SU-DHL-6 (cell line): ENCODE measurements at regions not wholly inside any gene's neighbourhood (a gene's known extent, or its start where the extent isn't known, plus 50 kb on each side); places are given as distances from the start of the nearest gene placed in this dataset.

Experiments
- H2AFZ ChIP-seq: fragments of 200-600 bp; sonication (generic); 2 replicates; pipeline ENCODE4 v1.6.1; 2014; ENCODE audit warnings: low read depth, mild to moderate bottlenecking, moderate library complexity, mixed read lengths, antibody characterized with exemption, low read length; ENCODE audit not compliant: severe bottlenecking
- H3F3A ChIP-seq: fragments of 200-600 bp; shearing (Covaris generic); 2 replicates; pipeline ENCODE4 v1.6.0; 2016; ENCODE audit warnings: antibody characterized with exemption, mild to moderate bottlenecking; ENCODE audit not compliant: insufficient read depth
- H3K27ac ChIP-seq: fragments of 200-600 bp; sonication (generic); 2 replicates; pipeline ENCODE4 v1.5.1; 2016; ENCODE audit warnings: low read depth, mild to moderate bottlenecking, low read length, moderate library complexity, mixed read lengths
- H3K27me3 ChIP-seq: fragments of 200-600 bp; sonication (generic), shearing (Covaris generic); 2 replicates; pipeline ENCODE4 v1.6.0; 2014; ENCODE audit warnings: mild to moderate bottlenecking, low read length
- H3K36me3 ChIP-seq: fragments of 200-600 bp; sonication (generic); 2 replicates; pipeline ENCODE4 v1.6.1; 2014; ENCODE audit warnings: mild to moderate bottlenecking, low read length, mixed read lengths
- H3K4me2 ChIP-seq: fragments of 300-600, 200-600 bp; shearing (Covaris generic), sonication (generic); 2 replicates; pipeline ENCODE4 v1.6.0; 2014; ENCODE audit warnings: low read length, low read depth, mild to moderate bottlenecking; ENCODE audit not compliant: poor library complexity, severe bottlenecking
- H3K4me3 ChIP-seq: fragments of 200-600 bp; sonication (generic); 2 replicates; pipeline ENCODE4 v1.5.1; 2014; ENCODE audit warnings: antibody characterized with exemption, low read length, mild to moderate bottlenecking, mixed read lengths; ENCODE audit not compliant: insufficient read depth, poor library complexity, severe bottlenecking
- H3K79me2 ChIP-seq: fragments of 200-600 bp; sonication (generic); 2 replicates; pipeline ENCODE4 v1.6.1; 2014; ENCODE audit warnings: mild to moderate bottlenecking, low read length, moderate library complexity; ENCODE audit not compliant: insufficient read depth
- H3K9ac ChIP-seq: fragments of 200-600 bp; sonication (generic); 2 replicates; pipeline ENCODE4 v1.7.0; 2014; ENCODE audit warnings: mild to moderate bottlenecking, low read length
- H3K9me2 ChIP-seq: fragments of 200-600 bp; sonication (generic); replicated peaks from 2 replicates; pipeline ENCODE4 v1.6.1; 2014; ENCODE audit warnings: low read length; ENCODE audit not compliant: insufficient read depth
- H3K9me3 ChIP-seq: fragments of 200-600 bp; sonication (generic); 2 replicates; pipeline ENCODE4 v1.6.1; 2014; ENCODE audit warnings: low read length, mixed read lengths; ENCODE audit not compliant: insufficient read depth
- H4K20me1 ChIP-seq: fragments of 200-600 bp; sonication (generic); 2 replicates; pipeline ENCODE4 v1.6.1; 2014; ENCODE audit warnings: low read depth, mild to moderate bottlenecking, antibody characterized with exemption, low read length, moderate library complexity, mixed read lengths
- EZH2phosphoT487 ChIP-seq: fragments of 200-600 bp; sonication (generic), shearing (Covaris generic); conservative IDR thresholded peaks from 2 replicates; pipeline ENCODE4 v1.6.1; 2018; ENCODE audit warnings: mild to moderate bottlenecking, antibody characterized with exemption, low read length, moderate library complexity, mixed read lengths
- TF ChIP-seq, protein P1 (sequence below): fragments of 200-600 bp; sonication (generic); IDR thresholded peaks from one replicate; pipeline ENCODE4 v1.5.1; 2017; ENCODE audit warnings: antibody characterized with exemption, mild to moderate bottlenecking, low read length, moderate library complexity; ENCODE audit not compliant: insufficient read depth, poor library complexity, severe bottlenecking

- Histone ChIP-seq H3K4me3 (no peak overlapping the region), H3K9me2 (no peaks in the 10 kb centered on the region), H3K27me3 (no peaks in the 10 kb centered on the region), H3K36me3 (no peaks in the 10 kb centered on the region), H3K27ac (no peak overlapping the region), H3F3A (no peaks in the 10 kb centered on the region), H3K9ac (no peak overlapping the region), H3K4me2 (no peak overlapping the region), H3K9me3 (no peaks in the 10 kb centered on the region), H4K20me1 (no peaks in the 10 kb centered on the region), H3K79me2 (no peaks in the 10 kb centered on the region), H2AFZ (no peak overlapping the region)
- TF ChIP-seq, protein P1, sequence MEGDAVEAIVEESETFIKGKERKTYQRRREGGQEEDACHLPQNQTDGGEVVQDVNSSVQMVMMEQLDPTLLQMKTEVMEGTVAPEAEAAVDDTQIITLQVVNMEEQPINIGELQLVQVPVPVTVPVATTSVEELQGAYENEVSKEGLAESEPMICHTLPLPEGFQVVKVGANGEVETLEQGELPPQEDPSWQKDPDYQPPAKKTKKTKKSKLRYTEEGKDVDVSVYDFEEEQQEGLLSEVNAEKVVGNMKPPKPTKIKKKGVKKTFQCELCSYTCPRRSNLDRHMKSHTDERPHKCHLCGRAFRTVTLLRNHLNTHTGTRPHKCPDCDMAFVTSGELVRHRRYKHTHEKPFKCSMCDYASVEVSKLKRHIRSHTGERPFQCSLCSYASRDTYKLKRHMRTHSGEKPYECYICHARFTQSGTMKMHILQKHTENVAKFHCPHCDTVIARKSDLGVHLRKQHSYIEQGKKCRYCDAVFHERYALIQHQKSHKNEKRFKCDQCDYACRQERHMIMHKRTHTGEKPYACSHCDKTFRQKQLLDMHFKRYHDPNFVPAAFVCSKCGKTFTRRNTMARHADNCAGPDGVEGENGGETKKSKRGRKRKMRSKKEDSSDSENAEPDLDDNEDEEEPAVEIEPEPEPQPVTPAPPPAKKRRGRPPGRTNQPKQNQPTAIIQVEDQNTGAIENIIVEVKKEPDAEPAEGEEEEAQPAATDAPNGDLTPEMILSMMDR = no peak
Measured at GRCh38 chr19:31900991-31901390, 444.4 kb upstream of the ZNF507 start.

DNA sequence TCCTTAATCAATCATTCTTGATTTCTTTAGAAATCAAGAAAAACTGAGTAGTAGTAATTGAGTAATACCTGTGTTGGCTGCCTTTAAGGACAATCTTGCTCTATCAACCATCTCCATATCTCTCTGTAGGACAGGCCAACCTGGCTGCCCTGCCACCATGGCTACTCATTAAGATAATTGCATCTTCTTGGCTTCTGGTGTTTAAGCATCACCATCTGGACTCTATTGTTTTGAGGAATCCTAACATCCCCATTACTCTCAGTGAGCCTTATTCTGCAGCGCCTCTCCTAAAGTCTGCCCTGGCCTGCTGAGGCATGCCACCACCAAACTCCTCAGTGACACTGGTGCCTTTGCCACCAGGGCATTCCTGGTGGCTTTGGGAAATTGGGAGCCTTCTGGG, 442.6 kb upstream of the ZNF507 start:
- Histone ChIP-seq H3K4me3 (no peak overlapping the region), H3K9me2 (no peaks in the 10 kb centered on the region), H3K27ac (no peak overlapping the region), H3K9ac (no peak overlapping the region), H3K9me3 (no peaks in the 10 kb centered on the region), H3K79me2 (no peaks in the 10 kb centered on the region), H3K4me2 (no peak overlapping the region), H3K36me3 (no peaks in the 10 kb centered on the region), H3F3A (no peaks in the 10 kb centered on the region), H2AFZ (no peak overlapping the region), H4K20me1 (no peaks in the 10 kb centered on the region), H3K27me3 (no peaks in the 10 kb centered on the region)
- TF ChIP-seq EZH2phosphoT487 = no peak
- TF ChIP-seq, protein P1 = no peak

DNA sequence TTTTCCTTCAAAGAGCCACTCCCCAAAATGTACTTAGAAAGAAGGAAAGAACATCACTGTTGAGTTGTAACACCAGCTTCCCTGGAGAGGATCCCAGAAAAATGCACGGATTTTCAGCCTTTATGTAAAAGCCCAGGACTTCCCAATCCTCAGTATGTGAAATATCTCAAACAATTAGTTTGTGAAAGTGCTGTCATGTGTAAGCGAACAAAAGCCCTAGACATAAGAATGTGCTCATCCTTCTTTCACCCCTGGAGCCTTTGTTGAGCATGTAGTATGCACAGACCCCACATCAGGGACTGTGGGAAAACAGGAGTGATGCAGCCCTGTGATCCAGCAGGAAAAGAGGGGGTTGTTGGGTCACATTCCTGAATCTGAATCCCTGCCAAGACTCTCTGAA, 441.4 kb upstream of the ZNF507 start:
- H3K9me3 ChIP-seq = no peaks in the 10 kb centered on the region
- no peak overlapping the region for H2AFZ ChIP-seq
- no peaks in the 10 kb centered on the region for H3K79me2 ChIP-seq
- no peak overlapping the region for H3K27ac ChIP-seq
- no peaks in the 10 kb centered on the region for H3K9me2 ChIP-seq
- H3K9ac ChIP-seq = no peak overlapping the region
- TF ChIP-seq EZH2phosphoT487 = no peak
- TF ChIP-seq, protein P1 = no peak
- H3K36me3 ChIP-seq = no peaks in the 10 kb centered on the region
- no peaks in the 10 kb centered on the region for H3K27me3 ChIP-seq
- H3K4me3 ChIP-seq = no peak overlapping the region
- no peak overlapping the region for H3K4me2 ChIP-seq
- no peaks in the 10 kb centered on the region for H3F3A ChIP-seq
- no peaks in the 10 kb centered on the region for H4K20me1 ChIP-seq
